CD14-positive monocyte (primary cell): ENCODE measurements at regions not wholly inside any gene's neighbourhood (a gene's known extent, or its start where the extent isn't known, plus 50 kb on each side); places are given as distances from the start of the nearest gene placed in this dataset.

Source experiments
- DNase-seq, 3 donors: peaks; one replicate each; pipeline ENCODE4 v3.0.0-alpha.2; 2011 to 2022
- H2AFZ ChIP-seq: 2 replicates; pipeline ENCODE4 v1.6.0; 2012; ENCODE audit warnings: mild to moderate bottlenecking, low read depth, low read length, inconsistent platforms; ENCODE audit not compliant: insufficient read depth, poor library complexity, severe bottlenecking
- H3K27ac ChIP-seq, 2 donors: 1 replicate in 1 of 2; 2 replicates in 1 of 2; pipeline ENCODE4 v1.5.1; 2012 to 2013; ENCODE audit warnings: low read length in 2 of 2, control low read depth in 1 of 2, inconsistent platforms in 1 of 2, low read depth in 1 of 2, mild to moderate bottlenecking in 1 of 2
- H3K27me3 ChIP-seq, 2 donors: one replicate each; pipeline versions ENCODE4 v1.6.0 to v1.6.1; 2011 to 2013; ENCODE audit warnings: low read length in 2 of 2; ENCODE audit not compliant: control insufficient read depth in 2 of 2, insufficient read depth in 2 of 2
- H3K36me3 ChIP-seq, 2 donors: replicated peaks in 1 of 2; 1 replicate in 1 of 2; 2 replicates in 1 of 2; pipeline versions ENCODE4 v1.5.1 to v1.6.1; 2012 to 2013; ENCODE audit warnings: low read length in 2 of 2, control low read depth in 1 of 2, inconsistent platforms in 1 of 2, mild to moderate bottlenecking in 1 of 2; ENCODE audit not compliant: insufficient read depth in 2 of 2, control insufficient read depth in 1 of 2
- H3K4me1 ChIP-seq, 2 donors: 1 replicate in 1 of 2; 2 replicates in 1 of 2; pipeline versions ENCODE4 v1.5.1 to v1.6.1; 2012 to 2013; ENCODE audit warnings: low read length in 2 of 2, control low read depth in 1 of 2, inconsistent platforms in 1 of 2, mild to moderate bottlenecking in 1 of 2, moderate library complexity in 1 of 2; ENCODE audit not compliant: insufficient read depth in 2 of 2, control insufficient read depth in 1 of 2
- H3K4me2 ChIP-seq: replicated peaks from 2 replicates; pipeline ENCODE3; 2012; ENCODE audit warnings: low read length, moderate library complexity, mild to moderate bottlenecking; ENCODE audit not compliant: poor library complexity, severe bottlenecking; ENCODE audit errors: extremely low read depth
- H3K4me3 ChIP-seq, 3 experiments: fragments of 200-600 bp in 1 of 3; sonication (generic) in 1 of 3; replicated peaks in 1 of 3; 1 replicate in 2 of 3; 2 replicates in 1 of 3; pipeline ENCODE4 v1.5.1; 2011 to 2013; ENCODE audit warnings: low read length in 3 of 3, mild to moderate bottlenecking in 3 of 3, control low read depth in 2 of 3, low read depth in 2 of 3, inconsistent platforms in 1 of 3, moderate library complexity in 1 of 3
- H3K79me2 ChIP-seq: 2 replicates; pipeline ENCODE4 v1.6.0; 2012; ENCODE audit warnings: mild to moderate bottlenecking, control low read depth, inconsistent platforms, low read length, moderate library complexity; ENCODE audit not compliant: insufficient read depth
- H3K9ac ChIP-seq: 2 replicates; pipeline ENCODE4 v1.6.0; 2017; ENCODE audit warnings: low read length, mild to moderate bottlenecking; ENCODE audit not compliant: insufficient read depth, poor library complexity, severe bottlenecking
- H3K9me3 ChIP-seq, 2 donors: replicated peaks in 1 of 2; 1 replicate in 1 of 2; 2 replicates in 1 of 2; pipeline versions ENCODE4 v1.5.1 to v1.6.1; 2012 to 2013; ENCODE audit warnings: low read length in 2 of 2, control low read depth in 1 of 2; ENCODE audit not compliant: control insufficient read depth in 1 of 2, insufficient read depth in 1 of 2
- H4K20me1 ChIP-seq: 2 replicates; pipeline ENCODE4 v1.6.0; 2012; ENCODE audit warnings: mild to moderate bottlenecking, low read length, control low read depth, moderate library complexity; ENCODE audit not compliant: insufficient read depth
- H3K27ac Mint-ChIP-seq, 7 donors: one replicate each; pipeline ENCODE4 v1.8.0; 2020; ENCODE audit warnings: mild to moderate bottlenecking in 7 of 7, mixed read lengths in 7 of 7, moderate library complexity in 6 of 7, inconsistent platforms in 2 of 7
- H3K27me3 Mint-ChIP-seq, 3 donors: one replicate each; pipeline ENCODE4 v1.8.0; 2021 to 2022; ENCODE audit warnings: low read depth in 3 of 3, mild to moderate bottlenecking in 3 of 3, mixed read lengths in 3 of 3, moderate library complexity in 3 of 3, inconsistent platforms in 1 of 3
- H3K36me3 Mint-ChIP-seq, 2 donors: one replicate each; pipeline ENCODE4 v1.8.0; 2020; ENCODE audit warnings: mixed read lengths in 2 of 2, inconsistent platforms in 1 of 2, mild to moderate bottlenecking in 1 of 2
- H3K4me1 Mint-ChIP-seq: one replicate; pipeline ENCODE4 v1.8.0; 2020; ENCODE audit warnings: mild to moderate bottlenecking, mixed read lengths
- H3K4me3 Mint-ChIP-seq, 2 donors: one replicate each; pipeline ENCODE4 v1.8.0; 2020; ENCODE audit warnings: mild to moderate bottlenecking in 2 of 2, mixed read lengths in 2 of 2, moderate library complexity in 1 of 2
- H3K9me3 Mint-ChIP-seq, 7 donors: one replicate each; pipeline ENCODE4 v1.8.0; 2020 to 2022; ENCODE audit warnings: mixed read lengths in 7 of 7, mild to moderate bottlenecking in 6 of 7, moderate library complexity in 6 of 7, inconsistent platforms in 2 of 7
- CTCF ChIP-seq: fragments of 200-600 bp; IDR thresholded peaks from one replicate; pipeline ENCODE4 v1.8.0; 2022; ENCODE audit warnings: antibody characterized with exemption, mild to moderate bottlenecking
- WGBS: methylation state at CpG from one replicate; pipeline ENCODE4 v1.1.5; 2013; ENCODE audit warnings: missing lambda C conversion rate; ENCODE audit not compliant: insufficient coverage; 5-methylcytosine and 5-hydroxymethylcytosine counted together
- intact Hi-C, 2 donors: fragments of 100-400 bp; cut with micrococcal nuclease; formaldehyde crosslinking; loops; one replicate each; pipeline versions ENCODE4 v1.15.0 to v1.15.1; 2023

GRCh38 chr20:11849270-11849915, 68.3 kb upstream of the BTBD3 start:
- Mint-ChIP-seq H3K27ac (no peak overlapping the region), H3K9me3 (peaks cover 2 to 10% (median 5%) of the 10 kb centered on the region in 7 donors), H3K4me1 (no peaks in the 10 kb centered on the region), H3K36me3 (no peaks in the 10 kb centered on the region), H3K27me3 (peaks cover 0 to 3% (median 2%) of the 10 kb centered on the region in 3 donors), H3K4me3 (no peak overlapping the region)
- no peak for TF ChIP-seq CTCF
- 95% methylated on average over 3 of the region's 5 CpGs for WGBS
- Histone ChIP-seq H3K36me3 (no peaks in the 10 kb centered on the region), H3K4me1 (no peaks in the 10 kb centered on the region), H3K4me3 (no peak overlapping the region), H3K27me3 (no peaks in the 10 kb centered on the region), H3K4me2 (no peak overlapping the region), H4K20me1 (no peaks in the 10 kb centered on the region), H3K9ac (no peak overlapping the region), H3K79me2 (no peaks in the 10 kb centered on the region), H3K27ac (no peak overlapping the region), H2AFZ (no peak overlapping the region), H3K9me3 (no peaks in the 10 kb centered on the region)
- intact Hi-C loops = no loop called here
- no peak for DNase-seq

- no peak overlapping the region for H3K4me3 ChIP-seq
- H3K4me1 Mint-ChIP-seq = no peaks in the 10 kb centered on the region
- no peaks in the 10 kb centered on the region for H3K79me2 ChIP-seq
- H3K27ac Mint-ChIP-seq = no peak overlapping the region
- no peaks in the 10 kb centered on the region for H3K36me3 Mint-ChIP-seq
- no peak overlapping the region for H3K4me2 ChIP-seq
- peaks cover 0 to 3% (median 2%) of the 10 kb centered on the region in 3 donors for H3K27me3 Mint-ChIP-seq
- H3K9me3 ChIP-seq = no peaks in the 10 kb centered on the region
- no peak overlapping the region for H3K27ac ChIP-seq
- DNase-seq = no peak
- H3K36me3 ChIP-seq = no peaks in the 10 kb centered on the region
- H4K20me1 ChIP-seq = no peaks in the 10 kb centered on the region
- no peak for TF ChIP-seq CTCF
- no peaks in the 10 kb centered on the region for H3K4me1 ChIP-seq
- H3K4me3 Mint-ChIP-seq = no peak overlapping the region
- 17% methylated on average over 2 of the region's 5 CpGs for WGBS
- no peaks in the 10 kb centered on the region for H3K27me3 ChIP-seq
- H3K9ac ChIP-seq = no peak overlapping the region
- H2AFZ ChIP-seq = no peak overlapping the region
- peaks cover 0 to 10% (median 5%) of the 10 kb centered on the region in 7 donors for H3K9me3 Mint-ChIP-seq
- intact Hi-C loops = no loop called here
These were observed 67.6 kb upstream of the BTBD3 start for GRCh38 chr20:11849976-11850670.
